Neuronal stem cell (in vitro differentiated cells): ENCODE measurements at regions not wholly inside any gene's neighbourhood (a gene's known extent, or its start where the extent isn't known, plus 50 kb on each side); places are given as distances from the start of the nearest gene placed in this dataset.

Source experiments
- DNase-seq: peaks from one replicate; pipeline ENCODE4 v3.0.0-alpha.2; 2013; ENCODE audit warnings: low spot score
- H2AFZ ChIP-seq: one replicate; pipeline ENCODE4 v1.6.1; 2013; ENCODE audit warnings: mild to moderate bottlenecking, low read length, inconsistent platforms
- H2AK5ac ChIP-seq: 2 replicates; pipeline ENCODE4 v1.6.1; 2013; ENCODE audit warnings: low read depth, mild to moderate bottlenecking, inconsistent platforms, low read length, moderate library complexity, mixed read lengths
- H2BK120ac ChIP-seq: 2 replicates; pipeline ENCODE4 v1.6.1; 2013; ENCODE audit warnings: low read depth, mild to moderate bottlenecking, inconsistent platforms, low read length, moderate library complexity, mixed read lengths
- H2BK12ac ChIP-seq: one replicate; pipeline ENCODE4 v1.6.1; 2013; ENCODE audit warnings: low read length, inconsistent platforms
- H2BK15ac ChIP-seq: 2 replicates; pipeline ENCODE4 v1.6.1; 2013; ENCODE audit warnings: mild to moderate bottlenecking, low read length, inconsistent platforms, mixed read lengths
- H2BK5ac ChIP-seq: one replicate; pipeline ENCODE4 v1.6.1; 2013; ENCODE audit warnings: inconsistent platforms, mild to moderate bottlenecking, low read length, moderate library complexity
- H3K14ac ChIP-seq: one replicate; pipeline ENCODE4 v1.6.1; 2013; ENCODE audit warnings: low read length, inconsistent platforms
- H3K18ac ChIP-seq: 2 replicates; pipeline ENCODE4 v1.6.1; 2013; ENCODE audit warnings: low read length, inconsistent platforms
- H3K23ac ChIP-seq: 2 replicates; pipeline ENCODE4 v1.6.1; 2013; ENCODE audit warnings: low read depth, mild to moderate bottlenecking, mixed read lengths, low read length, inconsistent platforms; ENCODE audit not compliant: poor library complexity
- H3K27ac ChIP-seq: replicated peaks from 3 replicates; pipeline ENCODE4 v1.5.1; 2013; ENCODE audit warnings: low read length, inconsistent platforms
- H3K27me3 ChIP-seq, 3 experiments: 2 replicates each; pipeline ENCODE4 v1.6.1; 2013; ENCODE audit warnings: low read length in 3 of 3, mild to moderate bottlenecking in 2 of 3, inconsistent platforms in 1 of 3, low read depth in 1 of 3, mixed read lengths in 1 of 3, moderate library complexity in 1 of 3; ENCODE audit not compliant: control insufficient read depth in 3 of 3, insufficient read depth in 3 of 3
- H3K36me3 ChIP-seq, 2 donors: replicated peaks in 1 of 2; 2 replicates each; pipeline ENCODE4 v1.6.1; 2013; ENCODE audit warnings: low read length in 2 of 2; ENCODE audit not compliant: control insufficient read depth in 2 of 2, insufficient read depth in 2 of 2
- H3K4ac ChIP-seq: 2 replicates; pipeline ENCODE4 v1.6.1; 2013; ENCODE audit warnings: inconsistent platforms, mild to moderate bottlenecking, low read length, moderate library complexity
- H3K4me1 ChIP-seq, 2 donors: 1 replicate in 1 of 2; 2 replicates in 1 of 2; pipeline ENCODE4 v1.6.1; 2013; ENCODE audit warnings: low read length in 2 of 2, low read depth in 1 of 2; ENCODE audit not compliant: control insufficient read depth in 2 of 2, insufficient read depth in 1 of 2
- H3K4me2 ChIP-seq: one replicate; pipeline ENCODE4 v1.6.1; 2013; ENCODE audit warnings: mild to moderate bottlenecking, low read length, inconsistent platforms; ENCODE audit not compliant: insufficient read depth, poor library complexity, severe bottlenecking
- H3K4me3 ChIP-seq, 2 donors: 2 replicates each; pipeline ENCODE4 v1.5.1; 2013; ENCODE audit warnings: low read length in 2 of 2, mild to moderate bottlenecking in 2 of 2, inconsistent platforms in 1 of 2, moderate library complexity in 1 of 2
- H3K79me1 ChIP-seq: one replicate; pipeline ENCODE4 v1.6.1; 2013; ENCODE audit warnings: low read depth, mild to moderate bottlenecking, inconsistent platforms, low read length, moderate library complexity
- H3K9ac ChIP-seq: one replicate; pipeline ENCODE4 v1.6.1; 2013; ENCODE audit warnings: mild to moderate bottlenecking, low read depth, low read length, inconsistent platforms; ENCODE audit not compliant: poor library complexity
- H3K9me3 ChIP-seq, 2 donors: replicated peaks in 1 of 2; 2 replicates each; pipeline versions ENCODE3 to v1.6.1; 2013; ENCODE audit warnings: low read length in 2 of 2, mild to moderate bottlenecking in 2 of 2, inconsistent platforms in 1 of 2, low read depth in 1 of 2, mixed read lengths in 1 of 2, moderate library complexity in 1 of 2; ENCODE audit not compliant: control insufficient read depth in 2 of 2, insufficient read depth in 1 of 2
- H4K8ac ChIP-seq: one replicate; pipeline ENCODE4 v1.6.1; 2013; ENCODE audit warnings: low read depth, mild to moderate bottlenecking, inconsistent platforms, low read length, moderate library complexity
- H4K91ac ChIP-seq: one replicate; pipeline ENCODE4 v1.6.1; 2013; ENCODE audit warnings: low read length, low read depth, mild to moderate bottlenecking, inconsistent platforms; ENCODE audit not compliant: poor library complexity
- WGBS, 2 donors: extraction: QIAGEN DNeasy Blood & Tissue Kit; methylation state at CpG; one replicate each; pipeline ENCODE4 v1.1.7; 2013; ENCODE audit warnings: missing lambda C conversion rate in 2 of 2, mixed read lengths in 1 of 2; ENCODE audit not compliant: insufficient read length in 2 of 2, insufficient replicate concordance in 1 of 2; ENCODE audit errors: extremely low coverage in 2 of 2; 5-methylcytosine and 5-hydroxymethylcytosine counted together

GRCh38 chr11:38176686-38177322 is 1578.8 kb upstream of the RAG2 start:
- no CpG with 5 or more reads among the region's 12 CpGs for WGBS, 2 donors
- Histone ChIP-seq H3K23ac (peak overlapping the region; percentile 26), H4K91ac (no peak overlapping the region), H4K8ac (no peak overlapping the region), H3K27me3 (no peaks in the 10 kb centered on the region), H2BK12ac (no peak overlapping the region), H2BK15ac (no peak overlapping the region), H3K14ac (no peak overlapping the region), H3K27ac (no peak overlapping the region), H3K9ac (no peak overlapping the region), H2AK5ac (no peak overlapping the region), H3K4me3 (no peak overlapping the region), H2BK5ac (no peak overlapping the region), H2BK120ac (no peak overlapping the region), H3K9me3 (no peaks in the 10 kb centered on the region), H3K18ac (peak overlapping the region; percentile 19), H3K4ac (no peak overlapping the region), H2AFZ (no peak overlapping the region), H3K4me2 (no peak overlapping the region), H3K4me1 (no peaks in the 10 kb centered on the region), H3K79me1 (no peaks in the 10 kb centered on the region), H3K36me3 (no peaks in the 10 kb centered on the region)
- DNase-seq: no peak

- no peak overlapping the region for H3K14ac ChIP-seq
- H4K91ac ChIP-seq: no peak overlapping the region
- no peak overlapping the region for H3K18ac ChIP-seq
- H3K79me1 ChIP-seq: no peaks in the 10 kb centered on the region
- no CpG with 5 or more reads among the region's 8 CpGs for WGBS, 2 donors
- no peak for DNase-seq
- no peaks in the 10 kb centered on the region for H3K9me3 ChIP-seq
- no peak overlapping the region for H2BK120ac ChIP-seq
- H3K27ac ChIP-seq: no peak overlapping the region
- H3K36me3 ChIP-seq: no peaks in the 10 kb centered on the region
- no peak overlapping the region for H2BK12ac ChIP-seq
- H3K4ac ChIP-seq: no peak overlapping the region
- no peak overlapping the region for H2AK5ac ChIP-seq
- no peak overlapping the region for H3K9ac ChIP-seq
- no peak overlapping the region for H3K4me3 ChIP-seq
- H3K27me3 ChIP-seq: no peaks in the 10 kb centered on the region
- no peak overlapping the region for H4K8ac ChIP-seq
- H2BK5ac ChIP-seq: no peak overlapping the region
- H3K4me1 ChIP-seq: no peaks in the 10 kb centered on the region
- H3K23ac ChIP-seq: no peak overlapping the region
- H2AFZ ChIP-seq: no peak overlapping the region
- H3K4me2 ChIP-seq: no peak overlapping the region
- no peak overlapping the region for H2BK15ac ChIP-seq
These were observed 1575.6 kb upstream of the RAG2 start for GRCh38 chr11:38173676-38174075.

GRCh38 chr11:38169286-38169685 is 1571.2 kb upstream of the RAG2 start:
- Histone ChIP-seq H3K4ac (no peak overlapping the region), H2BK15ac (no peak overlapping the region), H3K9me3 (no peaks in the 10 kb centered on the region), H4K8ac (no peak overlapping the region), H2AK5ac (no peak overlapping the region), H3K79me1 (no peaks in the 10 kb centered on the region), H3K4me1 (no peaks in the 10 kb centered on the region), H3K4me2 (no peak overlapping the region), H3K27me3 (no peaks in the 10 kb centered on the region), H4K91ac (no peak overlapping the region), H2BK120ac (no peak overlapping the region), H2BK12ac (no peak overlapping the region), H3K4me3 (no peak overlapping the region), H3K36me3 (no peaks in the 10 kb centered on the region), H2AFZ (no peak overlapping the region), H3K27ac (no peak overlapping the region), H3K14ac (no peak overlapping the region), H3K23ac (no peak overlapping the region), H2BK5ac (no peak overlapping the region), H3K18ac (no peak overlapping the region), H3K9ac (no peak overlapping the region)
- WGBS, 2 donors: no CpG with 5 or more reads among the region's 1 CpG
- no peak for DNase-seq

- Histone ChIP-seq H3K9me3 (no peaks in the 10 kb centered on the region), H2AK5ac (no peak overlapping the region), H2AFZ (no peak overlapping the region), H3K9ac (no peak overlapping the region), H2BK120ac (no peak overlapping the region), H3K14ac (no peak overlapping the region), H2BK15ac (no peak overlapping the region), H4K91ac (no peak overlapping the region), H3K18ac (no peak overlapping the region), H4K8ac (no peak overlapping the region), H3K27me3 (no peaks in the 10 kb centered on the region), H3K4ac (no peak overlapping the region), H3K27ac (no peak overlapping the region), H3K4me2 (no peak overlapping the region), H3K79me1 (no peaks in the 10 kb centered on the region), H2BK12ac (no peak overlapping the region), H3K36me3 (no peaks in the 10 kb centered on the region), H3K4me3 (no peak overlapping the region), H3K4me1 (no peaks in the 10 kb centered on the region), H2BK5ac (no peak overlapping the region), H3K23ac (no peak overlapping the region)
- no peak for DNase-seq
These were observed 1565.5 kb upstream of the RAG2 start for GRCh38 chr11:38163526-38163925.
